Gastroesophageal sphincter (tissue), 4 donors: ENCODE measurements at regions not wholly inside any gene's neighbourhood (a gene's known extent, or its start where the extent isn't known, plus 50 kb on each side); places are given as distances from the start of the nearest gene placed in this dataset.

ENCODE experiments used
- ATAC-seq: fragments of 150-250 bp; one replicate; pipeline ENCODE4 v1.9.1; 2016; ENCODE audit warnings: mild to moderate bottlenecking, moderate library complexity
- H3K27ac ChIP-seq, 4 donors: fragments of 200-600 bp; sonication (generic) in 3 of 4; 1 replicate in 3 of 4; 2 replicates in 1 of 4; pipeline ENCODE4 v1.5.1; 2016 to 2019
- H3K27me3 ChIP-seq: fragments of 200-600 bp; sonication (generic); one replicate; pipeline ENCODE4 v1.5.1; 2019
- H3K36me3 ChIP-seq, 2 donors: fragments of 200-600 bp; sonication (generic); one replicate each; pipeline ENCODE4 v1.5.1; 2019; ENCODE audit warnings: control low read depth in 1 of 2
- H3K4me1 ChIP-seq, 3 donors: fragments of 200-600 bp; sonication (generic); 1 replicate in 2 of 3; 2 replicates in 1 of 3; pipeline ENCODE4 v1.5.1; 2016 to 2019; ENCODE audit warnings: control low read depth in 2 of 3
- H3K4me3 ChIP-seq, 2 donors: fragments of 200-600 bp; sonication (generic); one replicate each; pipeline ENCODE4 v1.5.1; 2019; ENCODE audit warnings: mild to moderate bottlenecking in 1 of 2, moderate library complexity in 1 of 2
- H3K9me3 ChIP-seq, 3 donors: fragments of 200-600 bp; sonication (generic); one replicate each; pipeline ENCODE4 v1.5.1; 2017 to 2019; ENCODE audit warnings: control low read depth in 2 of 3
- EP300 ChIP-seq: sonication (generic); formaldehyde crosslinking; IDR thresholded peaks from one replicate; pipeline ENCODE4 v1.6.1; 2017; ENCODE audit warnings: antibody characterized with exemption, mild to moderate bottlenecking
- POLR2A ChIP-seq, 2 donors: fragments of 450-650 bp; IDR thresholded peaks; one replicate each; pipeline ENCODE4 v1.6.1; 2017; ENCODE audit warnings: antibody characterized with exemption in 2 of 2, mild to moderate bottlenecking in 2 of 2, moderate library complexity in 1 of 2
- POLR2AphosphoS5 ChIP-seq: sonication (generic); formaldehyde crosslinking; IDR thresholded peaks from one replicate; pipeline ENCODE4 v1.6.1; 2017; ENCODE audit warnings: antibody characterized with exemption
- WGBS, 2 donors: methylation state at CpG; one replicate each; pipeline ENCODE4 v1.1.5; 2018; ENCODE audit warnings: low coverage in 1 of 2; 5-methylcytosine and 5-hydroxymethylcytosine counted together
- TF ChIP-seq, protein P1 (sequence below), 4 experiments: fragments of 200-600 bp in 2 of 4; fragments of 450-650 bp in 2 of 4; sonication (generic) in 1 of 4; IDR thresholded peaks; one replicate each; pipeline ENCODE4 v1.5.1; 2017 to 2019; ENCODE audit warnings: antibody characterized with exemption in 4 of 4, mild to moderate bottlenecking in 2 of 4, moderate library complexity in 2 of 4

DNA sequence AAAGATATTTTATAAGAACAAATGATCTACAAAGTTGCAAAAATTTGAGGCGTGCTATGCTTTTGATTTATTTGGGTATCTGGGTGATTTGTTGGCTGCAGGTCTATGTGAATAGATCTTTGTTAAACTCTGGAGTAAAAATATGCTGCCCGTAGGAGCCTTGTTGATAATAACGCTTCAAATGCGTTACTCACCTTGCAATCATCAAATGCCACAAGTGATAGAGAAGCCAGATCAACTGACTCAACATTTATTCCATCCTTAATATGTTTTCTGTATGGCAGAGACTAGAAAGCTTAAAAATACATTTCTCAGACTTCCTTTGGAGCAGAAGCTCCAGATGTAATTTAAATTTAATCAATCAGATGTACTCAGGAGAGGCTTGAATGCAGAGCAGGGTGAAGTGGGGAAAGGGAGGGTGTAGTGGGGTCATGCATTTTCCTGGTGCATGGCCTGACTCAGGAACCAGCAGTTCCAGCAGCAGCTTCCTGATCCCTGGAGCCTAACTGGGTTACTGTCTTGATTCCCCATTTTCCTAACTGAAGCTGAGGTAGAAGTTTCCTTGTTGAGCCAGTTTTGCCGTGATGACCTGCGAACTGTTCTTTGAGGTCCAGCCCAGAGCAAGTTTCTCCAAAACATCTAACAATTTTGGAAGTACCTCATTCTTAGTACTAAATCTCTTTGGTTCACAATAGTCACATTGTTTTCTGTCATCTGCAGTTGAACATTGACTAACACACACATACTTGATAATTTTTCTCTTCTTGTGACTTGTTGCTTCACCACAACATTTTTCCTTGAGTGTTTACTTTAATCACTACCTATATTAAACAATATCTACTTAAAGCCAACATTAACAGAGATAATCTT lies 284.7 kb upstream of the CWC22 start:
- ATAC-seq = no peak
- H3K4me3 ChIP-seq = no peak overlapping the region

DNA sequence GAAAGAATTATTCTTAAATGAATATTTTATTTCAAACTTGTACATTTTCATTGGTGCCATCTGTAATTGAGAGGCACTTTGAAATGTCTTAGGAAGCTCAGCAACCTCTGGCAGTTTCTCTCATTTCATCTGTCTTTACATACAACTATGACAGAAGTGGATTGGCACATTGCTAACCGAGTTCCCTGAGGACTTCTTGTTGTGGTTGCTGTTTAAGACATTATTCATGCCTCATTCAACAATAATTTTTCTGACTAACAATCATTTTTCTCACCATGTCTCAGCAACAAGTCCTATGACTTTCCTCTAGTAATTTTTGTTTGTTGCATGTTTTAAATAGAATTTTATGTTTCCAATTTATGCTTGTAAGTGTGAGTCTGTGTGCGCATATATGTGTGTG lies 284.0 kb upstream of the CWC22 start:
- Histone ChIP-seq H3K9me3 (no peaks in the 10 kb centered on the region), H3K27ac (no peak overlapping the region), H3K4me1 (no peaks in the 10 kb centered on the region), H3K4me3 (no peak overlapping the region), H3K36me3 (no peaks in the 10 kb centered on the region), H3K27me3 (no peaks in the 10 kb centered on the region)
- ATAC-seq = no peak
- TF ChIP-seq POLR2AphosphoS5 = no peak
- TF ChIP-seq EP300 = no peak
- TF ChIP-seq, protein P1, sequence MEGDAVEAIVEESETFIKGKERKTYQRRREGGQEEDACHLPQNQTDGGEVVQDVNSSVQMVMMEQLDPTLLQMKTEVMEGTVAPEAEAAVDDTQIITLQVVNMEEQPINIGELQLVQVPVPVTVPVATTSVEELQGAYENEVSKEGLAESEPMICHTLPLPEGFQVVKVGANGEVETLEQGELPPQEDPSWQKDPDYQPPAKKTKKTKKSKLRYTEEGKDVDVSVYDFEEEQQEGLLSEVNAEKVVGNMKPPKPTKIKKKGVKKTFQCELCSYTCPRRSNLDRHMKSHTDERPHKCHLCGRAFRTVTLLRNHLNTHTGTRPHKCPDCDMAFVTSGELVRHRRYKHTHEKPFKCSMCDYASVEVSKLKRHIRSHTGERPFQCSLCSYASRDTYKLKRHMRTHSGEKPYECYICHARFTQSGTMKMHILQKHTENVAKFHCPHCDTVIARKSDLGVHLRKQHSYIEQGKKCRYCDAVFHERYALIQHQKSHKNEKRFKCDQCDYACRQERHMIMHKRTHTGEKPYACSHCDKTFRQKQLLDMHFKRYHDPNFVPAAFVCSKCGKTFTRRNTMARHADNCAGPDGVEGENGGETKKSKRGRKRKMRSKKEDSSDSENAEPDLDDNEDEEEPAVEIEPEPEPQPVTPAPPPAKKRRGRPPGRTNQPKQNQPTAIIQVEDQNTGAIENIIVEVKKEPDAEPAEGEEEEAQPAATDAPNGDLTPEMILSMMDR (IDR thresholded peaks at IDR 0.05) = no peak
- TF ChIP-seq POLR2A (IDR thresholded peaks at IDR 0.05) = no peak
- WGBS, 2 donors = 40 to 43% methylated on average over 2 of the region's 2 CpGs

More for the DNA sequence above, 284.7 kb upstream of the CWC22 start:
- Histone ChIP-seq H3K9me3 (no peaks in the 10 kb centered on the region), H3K4me1 (no peaks in the 10 kb centered on the region), H3K27me3 (no peaks in the 10 kb centered on the region), H3K27ac (no peak overlapping the region), H3K36me3 (no peaks in the 10 kb centered on the region)
- TF ChIP-seq POLR2AphosphoS5 = no peak
- TF ChIP-seq, protein P1 (IDR thresholded peaks at IDR 0.05) = no peak
- no peak for TF ChIP-seq EP300
- TF ChIP-seq POLR2A (IDR thresholded peaks at IDR 0.05) = no peak
- 60 to 72% methylated on average over 4 to 6 of the region's 6 CpGs for WGBS, 2 donors

DNA sequence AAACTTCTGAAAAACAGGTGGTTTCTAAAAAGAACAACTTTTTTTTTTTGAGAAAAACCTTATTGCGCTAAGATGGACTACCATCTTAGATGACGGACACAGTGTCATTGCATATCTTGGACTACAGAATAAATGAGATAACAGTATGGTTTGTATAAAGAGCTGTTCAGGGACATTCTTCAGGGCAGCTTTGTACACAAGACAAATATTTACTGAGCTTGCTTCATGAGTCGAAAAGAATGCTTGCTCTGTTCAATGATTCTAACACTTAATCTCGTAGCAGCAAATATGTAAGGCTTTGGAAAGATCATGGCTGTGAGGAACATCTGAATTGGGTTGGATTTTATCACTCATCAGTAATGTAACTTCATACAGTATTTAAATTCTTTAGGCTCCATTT lies 282.5 kb upstream of the CWC22 start:
- H3K4me3 ChIP-seq = no peak overlapping the region
- no peak overlapping the region for H3K27ac ChIP-seq
- H3K9me3 ChIP-seq = no peaks in the 10 kb centered on the region
- 86 to 95% methylated on average over 4 of the region's 4 CpGs for WGBS, 2 donors
- no peaks in the 10 kb centered on the region for H3K4me1 ChIP-seq
- no peaks in the 10 kb centered on the region for H3K27me3 ChIP-seq
- no peak for TF ChIP-seq POLR2AphosphoS5
- TF ChIP-seq, protein P1 (IDR thresholded peaks at IDR 0.05) = no peak
- TF ChIP-seq EP300 = no peak
- TF ChIP-seq POLR2A (IDR thresholded peaks at IDR 0.05) = no peak
- ATAC-seq = no peak
- no peaks in the 10 kb centered on the region for H3K36me3 ChIP-seq

DNA sequence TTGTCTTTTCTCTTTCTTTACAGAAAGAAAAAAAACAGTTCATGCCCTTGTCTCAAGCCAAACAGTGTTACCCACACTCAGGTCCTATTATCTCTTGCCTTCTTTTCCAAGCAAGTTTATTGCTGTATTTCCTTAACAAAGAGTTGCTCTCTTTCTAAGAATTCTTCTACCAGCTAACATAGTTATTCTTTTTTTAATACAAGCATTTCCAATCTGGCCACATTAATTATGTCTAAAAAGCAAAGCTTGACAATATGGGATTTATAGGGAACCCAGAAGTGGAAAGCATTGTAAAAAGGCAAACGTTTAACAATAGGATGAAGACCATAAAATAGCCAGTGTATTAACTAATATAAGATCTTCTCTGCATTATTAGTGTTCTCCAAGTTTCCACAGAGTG lies 272.5 kb upstream of the CWC22 start:
- H3K36me3 ChIP-seq = no peaks in the 10 kb centered on the region
- H3K9me3 ChIP-seq = no peaks in the 10 kb centered on the region
- no peak overlapping the region for H3K4me3 ChIP-seq
- no peak for ATAC-seq
- 43 to 50% methylated on average over 1 of the region's 1 CpG for WGBS, 2 donors
- TF ChIP-seq EP300 = no peak
- TF ChIP-seq POLR2AphosphoS5 = no peak
- TF ChIP-seq, protein P1 (IDR thresholded peaks at IDR 0.05) = no peak
- no peak for TF ChIP-seq POLR2A (IDR thresholded peaks at IDR 0.05)
- no peak overlapping the region for H3K27ac ChIP-seq
- H3K4me1 ChIP-seq = no peaks in the 10 kb centered on the region
- no peaks in the 10 kb centered on the region for H3K27me3 ChIP-seq

DNA sequence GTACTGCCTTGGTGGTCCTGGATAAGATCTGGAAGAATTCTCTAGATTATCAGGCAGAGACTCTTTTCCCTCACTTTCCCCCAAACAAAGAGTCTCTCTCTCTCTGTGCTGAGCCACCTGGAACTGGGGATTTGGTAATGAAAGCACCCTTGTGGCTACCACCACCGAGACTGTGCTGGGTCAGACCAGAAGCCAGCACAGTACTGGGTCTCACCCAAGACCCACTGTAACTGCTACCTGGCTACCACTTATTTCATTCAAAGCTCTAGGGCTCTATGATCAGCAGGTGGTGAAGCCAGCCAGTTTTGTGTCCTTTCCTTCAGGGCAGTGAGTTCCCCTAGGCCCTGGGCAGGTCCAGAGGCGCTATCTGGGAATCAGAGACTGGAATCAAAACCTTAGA lies 269.6 kb upstream of the CWC22 start:
- WGBS, 2 donors = 100% methylated on average over 1 of the region's 2 CpGs
- no peak overlapping the region for H3K27ac ChIP-seq
- H3K36me3 ChIP-seq = no peaks in the 10 kb centered on the region
- TF ChIP-seq POLR2A (IDR thresholded peaks at IDR 0.05) = no peak
- TF ChIP-seq, protein P1 (IDR thresholded peaks at IDR 0.05) = no peak
- no peak for TF ChIP-seq EP300
- no peak for TF ChIP-seq POLR2AphosphoS5
- H3K4me3 ChIP-seq = no peak overlapping the region
- H3K4me1 ChIP-seq = no peaks in the 10 kb centered on the region
- no peaks in the 10 kb centered on the region for H3K9me3 ChIP-seq
- no peaks in the 10 kb centered on the region for H3K27me3 ChIP-seq
- no peak for ATAC-seq
